Loucy (cell line): ENCODE measurements at regions not wholly inside any gene's neighbourhood (a gene's known extent, or its start where the extent isn't known, plus 50 kb on each side); places are given as distances from the start of the nearest gene placed in this dataset.

Experiments used
- H2AFZ ChIP-seq: fragments of 200-600 bp; sonication (generic); 2 replicates; pipeline ENCODE4 v1.6.0; 2016; ENCODE audit warnings: antibody characterized with exemption, mild to moderate bottlenecking, low read length, moderate library complexity
- H3F3A ChIP-seq: fragments of 200-600 bp; 2 replicates; pipeline ENCODE4 v1.6.0; 2016; ENCODE audit warnings: antibody characterized with exemption, low read depth, mild to moderate bottlenecking
- H3K27me3 ChIP-seq: fragments of 200-600 bp; sonication (generic); 2 replicates; pipeline ENCODE4 v1.6.1; 2014; ENCODE audit warnings: low read length, mild to moderate bottlenecking; ENCODE audit not compliant: insufficient read depth, poor library complexity, severe bottlenecking
- H3K36me3 ChIP-seq: fragments of 200-600 bp; sonication (generic); 2 replicates; pipeline ENCODE4 v1.6.1; 2016; ENCODE audit warnings: low read length; ENCODE audit not compliant: insufficient read depth
- H3K4me1 ChIP-seq: fragments of 200-600 bp; sonication (generic); 2 replicates; pipeline ENCODE4 v1.5.1; 2014; ENCODE audit warnings: low read length, mild to moderate bottlenecking; ENCODE audit not compliant: insufficient read depth, poor library complexity, severe bottlenecking
- H3K4me2 ChIP-seq: fragments of 200-600 bp; sonication (generic); 2 replicates; pipeline ENCODE4 v1.6.0; 2014; ENCODE audit warnings: antibody characterized with exemption, low read length, low read depth, mild to moderate bottlenecking; ENCODE audit not compliant: poor library complexity, severe bottlenecking
- H3K4me3 ChIP-seq: fragments of 200-600 bp; sonication (generic); 2 replicates; pipeline ENCODE4 v1.5.1; 2014; ENCODE audit warnings: low read length, mild to moderate bottlenecking, mixed read lengths; ENCODE audit not compliant: poor library complexity, severe bottlenecking
- H3K79me2 ChIP-seq: fragments of 200-600 bp; sonication (generic); 2 replicates; pipeline ENCODE4 v1.6.1; 2014; ENCODE audit warnings: low read length; ENCODE audit not compliant: insufficient read depth
- H3K9ac ChIP-seq: fragments of 200-600 bp; sonication (generic); 2 replicates; pipeline ENCODE4 v1.6.0; 2014; ENCODE audit warnings: mild to moderate bottlenecking, low read depth, low read length, moderate library complexity; ENCODE audit not compliant: poor library complexity, severe bottlenecking
- H3K9me2 ChIP-seq: fragments of 200-600 bp; sonication (generic); replicated peaks from 2 replicates; pipeline ENCODE4 v1.6.1; 2016; ENCODE audit warnings: low read depth, low read length, mixed read lengths
- H3K9me3 ChIP-seq: fragments of 200-600 bp; sonication (generic); 2 replicates; pipeline ENCODE4 v1.6.1; 2014; ENCODE audit warnings: mild to moderate bottlenecking, antibody characterized with exemption, low read length, low read depth; ENCODE audit not compliant: insufficient read depth
- H4K20me1 ChIP-seq: fragments of 200-600 bp; sonication (generic); 2 replicates; pipeline ENCODE4 v1.6.0; 2014; ENCODE audit warnings: antibody characterized with exemption, low read length, mild to moderate bottlenecking; ENCODE audit not compliant: insufficient read depth, poor library complexity, severe bottlenecking
- CTCF ChIP-seq: fragments of 200-600 bp; sonication (generic); conservative IDR thresholded peaks from 2 replicates; pipeline ENCODE4 v1.5.1; 2014; ENCODE audit warnings: mild to moderate bottlenecking, antibody characterized with exemption, low read length
- EZH2phosphoT487 ChIP-seq: fragments of 200-600 bp; IDR thresholded peaks from 2 replicates; pipeline ENCODE4 v1.6.1; 2018; ENCODE audit warnings: antibody characterized with exemption, mild to moderate bottlenecking, moderate library complexity, borderline replicate concordance

GRCh38 chr4:111984169-111984819, 161.0 kb upstream of the FAM241A start:
- Histone ChIP-seq H3K36me3 (no peaks in the 10 kb centered on the region), H3K9me3 (no peaks in the 10 kb centered on the region), H3K4me2 (peak overlapping the region; percentile 70), H3K4me3 (no peak overlapping the region), H3K79me2 (no peaks in the 10 kb centered on the region), H3K9me2 (no peaks in the 10 kb centered on the region), H3F3A (peaks cover 3% of the 10 kb centered on the region; the same call in 1 of the 2 replicates), H3K9ac (no peak overlapping the region), H4K20me1 (no peaks in the 10 kb centered on the region), H3K27me3 (no peaks in the 10 kb centered on the region), H3K4me1 (peaks cover 51% of the 10 kb centered on the region), H2AFZ (no peak overlapping the region)
- no peak for TF ChIP-seq EZH2phosphoT487
- TF ChIP-seq CTCF: no peak

- Histone ChIP-seq H3K9me2 (no peaks in the 10 kb centered on the region), H3F3A (peaks cover 3% of the 10 kb centered on the region; the same call in 1 of the 2 replicates), H3K4me1 (peaks cover 56% of the 10 kb centered on the region), H3K9me3 (no peaks in the 10 kb centered on the region), H3K9ac (peak overlapping the region; percentile 2), H3K4me2 (peak overlapping the region; percentile 70), H3K27me3 (no peaks in the 10 kb centered on the region), H3K4me3 (peak overlapping the region; percentile 25), H3K79me2 (no peaks in the 10 kb centered on the region), H2AFZ (0 out of 2 replicates have a peak overlapping the region, but pooled peaks have one; percentile 29), H3K36me3 (no peaks in the 10 kb centered on the region), H4K20me1 (no peaks in the 10 kb centered on the region)
- TF ChIP-seq EZH2phosphoT487 (no peak), CTCF (no peak)
Measured at GRCh38 chr4:111985426-111985825, 159.8 kb upstream of the FAM241A start.

GRCh38 chr4:111986095-111986494, 159.2 kb upstream of the FAM241A start:
- H4K20me1 ChIP-seq: no peaks in the 10 kb centered on the region
- no peaks in the 10 kb centered on the region for H3K27me3 ChIP-seq
- peak overlapping the region; percentile 25 for H3K4me3 ChIP-seq
- H3F3A ChIP-seq: peaks cover 3% of the 10 kb centered on the region; the same call in 1 of the 2 replicates
- H3K9me2 ChIP-seq: no peaks in the 10 kb centered on the region
- no peaks in the 10 kb centered on the region for H3K9me3 ChIP-seq
- H3K79me2 ChIP-seq: no peaks in the 10 kb centered on the region
- peak overlapping the region; percentile 2 for H3K9ac ChIP-seq
- H3K4me2 ChIP-seq: peak overlapping the region; percentile 70
- peaks cover 56% of the 10 kb centered on the region for H3K4me1 ChIP-seq
- TF ChIP-seq EZH2phosphoT487: no peak
- TF ChIP-seq CTCF: no peak
- H2AFZ ChIP-seq: peak overlapping the region; percentile 13; the same call in 1 of the 2 replicates
- no peaks in the 10 kb centered on the region for H3K36me3 ChIP-seq
